IMR-90 (cell line): ENCODE measurements at regions not wholly inside any gene's neighbourhood (a gene's known extent, or its start where the extent isn't known, plus 50 kb on each side); places are given as distances from the start of the nearest gene placed in this dataset.

Experiments used
- ATAC-seq: fragments of 200-7000 bp; cut with Tn5 transposase; 2 replicates; pipeline ENCODE4 v1.9.1; 2020; ENCODE audit warnings: low read depth, mild to moderate bottlenecking, moderate library complexity
- BruUV-seq: library from RNA; stranded (reverse); fragments of 400-500 nt; replicated peaks from 2 replicates; lab custom pipeline; 2021; lab: Mats Ljungman, UMichigan
- CTCF ChIA-PET: fragments of 300-600 bp; formaldehyde crosslinking; extraction: SDS; loops from one replicate; lab custom pipeline; 2021; ENCODE audit warnings: antibody characterized with exemption; lab: Yijun Ruan, JAX
- POLR2A ChIA-PET: fragments of 300-600 bp; sonication (Branson Sonifier 250); formaldehyde crosslinking; loops from one replicate; lab custom pipeline; 2022; ENCODE audit warnings: antibody characterized with exemption; ENCODE audit not compliant: unreplicated experiment; lab: Charles Lee
- DNase-seq: peaks from one replicate; pipeline ENCODE4 v3.0.0; 2013
- H2AFZ ChIP-seq: replicated peaks from 2 replicates; pipeline ENCODE3; 2013; ENCODE audit warnings: low read length, mild to moderate bottlenecking; ENCODE audit not compliant: poor library complexity
- H2AK5ac ChIP-seq: 2 replicates; pipeline ENCODE4 v1.6.1; 2013; ENCODE audit warnings: low read depth, low read length, inconsistent platforms
- H2AK9ac ChIP-seq: replicated peaks from 2 replicates; pipeline ENCODE3; 2013; ENCODE audit warnings: mild to moderate bottlenecking, low read depth, low read length, moderate library complexity; ENCODE audit not compliant: poor library complexity
- H2BK120ac ChIP-seq: 2 replicates; pipeline ENCODE4 v1.6.1; 2013; ENCODE audit warnings: low read depth, low read length, inconsistent platforms
- H2BK15ac ChIP-seq: 3 replicates; pipeline ENCODE4 v1.6.1; 2013; ENCODE audit warnings: low read depth, low read length, inconsistent platforms
- H2BK20ac ChIP-seq: 2 replicates; pipeline ENCODE4 v1.6.1; 2013; ENCODE audit warnings: low read depth, mild to moderate bottlenecking, inconsistent platforms, low read length, moderate library complexity
- H2BK5ac ChIP-seq: 2 replicates; pipeline ENCODE4 v1.6.1; 2013; ENCODE audit warnings: mild to moderate bottlenecking, low read depth, low read length, inconsistent platforms; ENCODE audit not compliant: poor library complexity, severe bottlenecking
- H3K14ac ChIP-seq: replicated peaks from 2 replicates; pipeline ENCODE4 v1.6.1; 2013; ENCODE audit warnings: low read depth, low read length, inconsistent platforms
- H3K18ac ChIP-seq: 2 replicates; pipeline ENCODE4 v1.6.1; 2013; ENCODE audit warnings: low read depth, low read length, control low read depth
- H3K23ac ChIP-seq: 2 replicates; pipeline ENCODE4 v1.6.1; 2013; ENCODE audit warnings: low read depth, low read length, inconsistent platforms
- H3K27ac ChIP-seq: 2 replicates; pipeline ENCODE4 v1.5.1; 2013; ENCODE audit warnings: mild to moderate bottlenecking, control low read depth, low read length; ENCODE audit not compliant: insufficient read depth
- H3K27me3 ChIP-seq: 2 replicates; pipeline ENCODE4 v1.6.1; 2013; ENCODE audit warnings: low read length; ENCODE audit not compliant: control insufficient read depth, insufficient read depth
- H3K36me3 ChIP-seq: 2 replicates; pipeline ENCODE4 v1.6.1; 2013; ENCODE audit warnings: low read length, mixed read lengths; ENCODE audit not compliant: control insufficient read depth, insufficient read depth
- H3K4ac ChIP-seq: 2 replicates; pipeline ENCODE4 v1.6.1; 2013; ENCODE audit warnings: low read depth, low read length, inconsistent platforms
- H3K4me1 ChIP-seq: 2 replicates; pipeline ENCODE4 v1.6.1; 2013; ENCODE audit warnings: low read length, mixed read lengths; ENCODE audit not compliant: control insufficient read depth, insufficient read depth
- H3K4me2 ChIP-seq: 2 replicates; pipeline ENCODE4 v1.6.1; 2013; ENCODE audit warnings: low read depth, mild to moderate bottlenecking, control low read depth, low read length, moderate library complexity
- H3K4me3 ChIP-seq: 2 replicates; pipeline ENCODE4 v1.5.1; 2013; ENCODE audit warnings: low read depth, mild to moderate bottlenecking, control low read depth, low read length, moderate library complexity; ENCODE audit not compliant: insufficient read depth
- H3K56ac ChIP-seq: 2 replicates; pipeline ENCODE4 v1.6.1; 2013; ENCODE audit warnings: low read length, inconsistent platforms; ENCODE audit not compliant: insufficient read depth; ENCODE audit errors: extremely low read depth
- H3K79me1 ChIP-seq, 2 experiments: 2 replicates each; pipeline ENCODE4 v1.6.1; 2013; ENCODE audit warnings: low read length in 2 of 2, inconsistent platforms in 1 of 2, low read depth in 1 of 2
- H3K9ac ChIP-seq: 2 replicates; pipeline ENCODE4 v1.6.1; 2013; ENCODE audit warnings: low read depth, low read length, control low read depth
- H3K9me1 ChIP-seq: 2 replicates; pipeline ENCODE4 v1.6.1; 2013; ENCODE audit warnings: low read length, inconsistent platforms; ENCODE audit not compliant: insufficient read depth
- H3K9me3 ChIP-seq: 2 replicates; pipeline ENCODE4 v1.6.1; 2013; ENCODE audit warnings: low read length; ENCODE audit not compliant: control insufficient read depth, insufficient read depth
- H4K20me1 ChIP-seq: 2 replicates; pipeline ENCODE4 v1.6.1; 2013; ENCODE audit warnings: low read length, inconsistent platforms; ENCODE audit not compliant: insufficient read depth
- H4K5ac ChIP-seq: 2 replicates; pipeline ENCODE4 v1.6.1; 2013; ENCODE audit warnings: mild to moderate bottlenecking, low read depth, low read length, control low read depth
- H4K8ac ChIP-seq, 2 experiments: 2 replicates each; pipeline ENCODE4 v1.6.1; 2013; ENCODE audit warnings: low read depth in 2 of 2, low read length in 2 of 2, control low read depth in 1 of 2, inconsistent platforms in 1 of 2
- H4K91ac ChIP-seq: 2 replicates; pipeline ENCODE4 v1.6.1; 2013; ENCODE audit warnings: low read depth, low read length, inconsistent platforms; ENCODE audit not compliant: insufficient read depth
- BHLHE40 ChIP-seq: fragments of 150-350 bp; IDR thresholded peaks from 2 replicates; pipeline ENCODE4 v1.6.1; 2016; ENCODE audit warnings: mild to moderate bottlenecking, low read depth, low read length
- CEBPB ChIP-seq: IDR thresholded peaks from 2 replicates; pipeline ENCODE4 v1.6.1; 2012; ENCODE audit warnings: low read depth, low read length, improper control_type of control experiment
- CHD1 ChIP-seq: IDR thresholded peaks from 2 replicates; pipeline ENCODE4 v1.6.1; 2012; ENCODE audit warnings: low read depth, low read length, improper control_type of control experiment
- FOS ChIP-seq: fragments of 150-350 bp; IDR thresholded peaks from 2 replicates; pipeline ENCODE4 v1.6.1; 2016; ENCODE audit warnings: low read depth, low read length
- MAFK ChIP-seq: IDR thresholded peaks from 2 replicates; pipeline ENCODE4 v1.6.1; 2012; ENCODE audit warnings: low read depth, low read length, improper control_type of control experiment
- MAZ ChIP-seq: IDR thresholded peaks from 2 replicates; pipeline ENCODE4 v1.6.1; 2012; ENCODE audit warnings: low read depth, mild to moderate bottlenecking, low read length, improper control_type of control experiment, moderate library complexity, borderline replicate concordance
- MXI1 ChIP-seq: IDR thresholded peaks from 2 replicates; pipeline ENCODE4 v1.6.1; 2012; ENCODE audit warnings: low read depth, mild to moderate bottlenecking, low read length, moderate library complexity, borderline replicate concordance
- NFE2L2 ChIP-seq: fragments of 150-350 bp; IDR thresholded peaks from 2 replicates; pipeline ENCODE4 v1.6.1; 2016; ENCODE audit warnings: low read depth, mild to moderate bottlenecking, low read length
- RAD21 ChIP-seq: IDR thresholded peaks from 2 replicates; pipeline ENCODE4 v1.6.1; 2012; ENCODE audit warnings: low read length, improper control_type of control experiment
- RCOR1 ChIP-seq: IDR thresholded peaks from 2 replicates; pipeline ENCODE4 v1.6.1; 2012; ENCODE audit warnings: mild to moderate bottlenecking, low read length, improper control_type of control experiment; ENCODE audit not compliant: insufficient replicate concordance
- RFX5 ChIP-seq: IDR thresholded peaks from 2 replicates; pipeline ENCODE4 v1.8.0; 2012; ENCODE audit warnings: low read depth, mild to moderate bottlenecking, low read length, moderate library complexity
- SMC3 ChIP-seq: fragments of 150-350 bp; IDR thresholded peaks from 2 replicates; pipeline ENCODE4 v1.6.1; 2016; ENCODE audit warnings: low read depth, mild to moderate bottlenecking, antibody characterized with exemption, low read length, moderate library complexity
- WGBS, 2 experiments: methylation state at CpG; one replicate each; pipeline versions ENCODE4 v1.1.5 to v1.1.7; 2013; ENCODE audit warnings: missing lambda C conversion rate in 2 of 2; ENCODE audit not compliant: insufficient read length in 1 of 2; ENCODE audit errors: extremely low coverage in 2 of 2; 5-methylcytosine and 5-hydroxymethylcytosine counted together
- dilution Hi-C: fragments of 300-500 bp; cut with HindIII; formaldehyde crosslinking; loops from one replicate; pipeline ENCODE4 v1.14.3; 2018; ENCODE audit warnings: low sequenced_read_pairs; ENCODE audit not compliant: unreplicated experiment
- in situ Hi-C: fragments of 300-500 bp; cut with MboI; formaldehyde crosslinking; loops from 3 replicates; pipeline ENCODE4 v1.14.3; 2019; ENCODE audit warnings: low sequenced_read_pairs, inconsistent platforms, mixed read lengths
- intact Hi-C: fragments of 100-400 bp; cut with micrococcal nuclease; formaldehyde crosslinking; loops from 2 replicates; pipeline ENCODE4 v1.10.0; 2022
- TF ChIP-seq, protein P1 (sequence below): fragments of 150-350 bp; IDR thresholded peaks from 2 replicates; pipeline ENCODE4 v1.6.1; 2017; ENCODE audit warnings: mild to moderate bottlenecking, antibody characterized with exemption, low read length, low read depth
- TF ChIP-seq, protein P2 (sequence below): fragments of 150-350 bp; IDR thresholded peaks from 2 replicates; pipeline ENCODE4 v1.6.1; 2016; ENCODE audit warnings: low read depth, mild to moderate bottlenecking, low read length, moderate library complexity, borderline replicate concordance
- TF ChIP-seq, protein P3 (sequence below): conservative IDR thresholded peaks from 2 replicates; pipeline ENCODE4 v1.5.1; 2012; ENCODE audit warnings: mild to moderate bottlenecking, low read depth, low read length, improper control_type of control experiment

DNA sequence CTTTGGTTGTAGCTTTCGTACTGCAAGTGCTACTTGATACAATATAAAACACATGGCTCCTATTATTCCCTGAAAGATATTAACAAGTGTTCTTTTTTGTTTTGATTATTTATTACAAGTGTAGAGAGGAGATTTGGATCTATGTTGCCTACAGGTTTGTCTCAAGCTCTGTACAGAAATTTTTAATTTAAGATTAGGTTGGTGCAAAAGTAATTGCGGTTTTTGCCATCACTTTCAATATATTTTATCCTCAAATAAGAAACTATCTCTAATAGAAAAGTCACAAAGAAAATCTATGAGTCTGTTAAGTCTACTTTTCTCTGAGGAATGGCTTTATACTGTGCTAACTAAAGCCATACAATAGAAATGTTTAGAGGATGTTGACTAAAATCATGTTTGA lies 1086.1 kb downstream of the GRM8 start:
- no peaks in the 10 kb centered on the region for H3K9me3 ChIP-seq
- no peak overlapping the region for H2BK15ac ChIP-seq
- WGBS, 2 experiments: no CpG with 5 or more reads among the region's 2 CpGs
- H2BK120ac ChIP-seq: no peak overlapping the region
- H2BK20ac ChIP-seq: no peak overlapping the region
- H4K20me1 ChIP-seq: no peaks in the 10 kb centered on the region
- DNase-seq (no peak), ATAC-seq (no peak)
- dilution Hi-C loops (no loop called here), in situ Hi-C loops (no loop called here), intact Hi-C loops (no loop called here)
- BruUV-seq: no TSS peak
- CTCF ChIA-PET: no interaction called here
- POLR2A ChIA-PET: no interaction called here
- TF ChIP-seq NFE2L2 (no peak), RFX5 (no peak), RAD21 (no peak), MAFK (no peak), CEBPB (no peak), MXI1 (no peak), BHLHE40 (no peak), FOS (no peak), CHD1 (no peak), MAZ (no peak), RCOR1 (no peak), SMC3 (no peak)
- TF ChIP-seq, protein P1, sequence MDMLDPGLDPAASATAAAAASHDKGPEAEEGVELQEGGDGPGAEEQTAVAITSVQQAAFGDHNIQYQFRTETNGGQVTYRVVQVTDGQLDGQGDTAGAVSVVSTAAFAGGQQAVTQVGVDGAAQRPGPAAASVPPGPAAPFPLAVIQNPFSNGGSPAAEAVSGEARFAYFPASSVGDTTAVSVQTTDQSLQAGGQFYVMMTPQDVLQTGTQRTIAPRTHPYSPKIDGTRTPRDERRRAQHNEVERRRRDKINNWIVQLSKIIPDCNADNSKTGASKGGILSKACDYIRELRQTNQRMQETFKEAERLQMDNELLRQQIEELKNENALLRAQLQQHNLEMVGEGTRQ: no peak
- TF ChIP-seq, protein P2, sequence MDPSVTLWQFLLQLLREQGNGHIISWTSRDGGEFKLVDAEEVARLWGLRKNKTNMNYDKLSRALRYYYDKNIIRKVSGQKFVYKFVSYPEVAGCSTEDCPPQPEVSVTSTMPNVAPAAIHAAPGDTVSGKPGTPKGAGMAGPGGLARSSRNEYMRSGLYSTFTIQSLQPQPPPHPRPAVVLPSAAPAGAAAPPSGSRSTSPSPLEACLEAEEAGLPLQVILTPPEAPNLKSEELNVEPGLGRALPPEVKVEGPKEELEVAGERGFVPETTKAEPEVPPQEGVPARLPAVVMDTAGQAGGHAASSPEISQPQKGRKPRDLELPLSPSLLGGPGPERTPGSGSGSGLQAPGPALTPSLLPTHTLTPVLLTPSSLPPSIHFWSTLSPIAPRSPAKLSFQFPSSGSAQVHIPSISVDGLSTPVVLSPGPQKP: no peak
- TF ChIP-seq, protein P3, sequence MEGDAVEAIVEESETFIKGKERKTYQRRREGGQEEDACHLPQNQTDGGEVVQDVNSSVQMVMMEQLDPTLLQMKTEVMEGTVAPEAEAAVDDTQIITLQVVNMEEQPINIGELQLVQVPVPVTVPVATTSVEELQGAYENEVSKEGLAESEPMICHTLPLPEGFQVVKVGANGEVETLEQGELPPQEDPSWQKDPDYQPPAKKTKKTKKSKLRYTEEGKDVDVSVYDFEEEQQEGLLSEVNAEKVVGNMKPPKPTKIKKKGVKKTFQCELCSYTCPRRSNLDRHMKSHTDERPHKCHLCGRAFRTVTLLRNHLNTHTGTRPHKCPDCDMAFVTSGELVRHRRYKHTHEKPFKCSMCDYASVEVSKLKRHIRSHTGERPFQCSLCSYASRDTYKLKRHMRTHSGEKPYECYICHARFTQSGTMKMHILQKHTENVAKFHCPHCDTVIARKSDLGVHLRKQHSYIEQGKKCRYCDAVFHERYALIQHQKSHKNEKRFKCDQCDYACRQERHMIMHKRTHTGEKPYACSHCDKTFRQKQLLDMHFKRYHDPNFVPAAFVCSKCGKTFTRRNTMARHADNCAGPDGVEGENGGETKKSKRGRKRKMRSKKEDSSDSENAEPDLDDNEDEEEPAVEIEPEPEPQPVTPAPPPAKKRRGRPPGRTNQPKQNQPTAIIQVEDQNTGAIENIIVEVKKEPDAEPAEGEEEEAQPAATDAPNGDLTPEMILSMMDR: no peak
- H3K27ac ChIP-seq: no peak overlapping the region
- H2AFZ ChIP-seq: no peak overlapping the region
- H3K4me3 ChIP-seq: no peak overlapping the region
- no peak overlapping the region for H4K91ac ChIP-seq
- no peak overlapping the region for H2BK5ac ChIP-seq
- no peak overlapping the region for H3K23ac ChIP-seq
- H3K56ac ChIP-seq: no peak overlapping the region
- no peaks in the 10 kb centered on the region for H3K36me3 ChIP-seq
- no peak overlapping the region for H4K8ac ChIP-seq
- H3K4me1 ChIP-seq: no peaks in the 10 kb centered on the region
- no peak overlapping the region for H3K9ac ChIP-seq
- H3K4ac ChIP-seq: no peak overlapping the region
- H3K4me2 ChIP-seq: no peak overlapping the region
- H3K27me3 ChIP-seq: no peaks in the 10 kb centered on the region
- no peak overlapping the region for H3K18ac ChIP-seq
- H2AK9ac ChIP-seq: no peak overlapping the region
- H3K14ac ChIP-seq: no peak overlapping the region
- H3K9me1 ChIP-seq: no peaks in the 10 kb centered on the region
- H4K5ac ChIP-seq: no peak overlapping the region
- H3K79me1 ChIP-seq: no peaks in the 10 kb centered on the region
- H2AK5ac ChIP-seq: no peak overlapping the region
